ENCODE measurements at regions not wholly inside any gene's neighbourhood (a gene's known extent, or its start where the extent isn't known, plus 50 kb on each side); places are given as distances from the start of the nearest gene placed in this dataset.
"Not testable (repeated sequence)": the region's sequence is repeated elsewhere in the genome, so short reads cannot be mapped to it uniquely, and the experiment has no call there.

GRCh38 chr7:124106575-124106974 lies 73.7 kb upstream of the TMEM229A start:
- intact Hi-C loops (cut with micrococcal nuclease): loop anchor here (10.0 kb wide), 1 partner anchor 48 kb away; no protein-coding TSS in a partner anchor
- CTCF ChIA-PET: no interaction called here
- no peak overlapping the region for H3K4me3 Mint-ChIP-seq (ENCODE audit: unreplicated experiment)

GRCh38 chr7:124101173-124101768 lies 68.4 kb upstream of the TMEM229A start:
- H3K4me3 Mint-ChIP-seq (ENCODE audit: unreplicated experiment): no peak overlapping the region
- intact Hi-C loops (cut with micrococcal nuclease): loop anchor here (1.0 to 10.0 kb wide), 4 partner anchors 54 to 755 kb away; no protein-coding TSS in a partner anchor
- H3K36me3 Mint-ChIP-seq (ENCODE audit: insufficient read depth, unreplicated experiment): peaks cover 4% of the 10 kb centered on the region
- ChIA-PET CTCF (interaction anchor here (0.5 to 3.4 kb wide), 48 partner anchors 10 to 892 kb away, joined by 3 to 36 read pairs (median 4); partner anchors contain the start of gene GPR37), POLR2A (interaction anchor here (1.0 to 1.1 kb wide), 2 partner anchors 11 to 17 kb away, joined by 3 read pairs; no protein-coding TSS in a partner anchor)
- peaks cover 9% of the 10 kb centered on the region for H3K4me1 Mint-ChIP-seq (ENCODE audit: insufficient read depth, unreplicated experiment)
- no peak overlapping the region for H3K27ac Mint-ChIP-seq (ENCODE audit: low read depth, unreplicated experiment)
- peaks cover 7% of the 10 kb centered on the region for H3K9me3 Mint-ChIP-seq (ENCODE audit: unreplicated experiment)
- no peaks in the 10 kb centered on the region for H3K27me3 Mint-ChIP-seq (ENCODE audit: insufficient read depth, unreplicated experiment)
- no TSS peak for BruUV-seq (replicated peaks)
- peak; percentile 54 for TF ChIP-seq CTCF (IDR thresholded peaks at IDR 0.05; ENCODE audit: unreplicated experiment)
- peak; percentile 63 for DNase-seq (ENCODE audit: unreplicated experiment)

More at GRCh38 chr7:124106575-124106974, 73.7 kb upstream of the TMEM229A start:
- Mint-ChIP-seq H3K9me3 (ENCODE audit: unreplicated experiment) (peaks cover 15% of the 10 kb centered on the region), H3K36me3 (ENCODE audit: insufficient read depth, unreplicated experiment) (no peaks in the 10 kb centered on the region), H3K27ac (ENCODE audit: low read depth, unreplicated experiment) (no peak overlapping the region), H3K27me3 (ENCODE audit: insufficient read depth, unreplicated experiment) (no peaks in the 10 kb centered on the region), H3K4me1 (ENCODE audit: insufficient read depth, unreplicated experiment) (no peaks in the 10 kb centered on the region)
- TF ChIP-seq CTCF (IDR thresholded peaks at IDR 0.05; ENCODE audit: unreplicated experiment): no peak
- POLR2A ChIA-PET: no interaction called here
- DNase-seq (ENCODE audit: unreplicated experiment): no peak
- no TSS peak for BruUV-seq (replicated peaks)

GRCh38 chr7:124100190-124100589 lies 67.3 kb upstream of the TMEM229A start:
- intact Hi-C loops (cut with micrococcal nuclease): loop anchor here (2.0 to 10.0 kb wide), 2 partner anchors 55 to 303 kb away; no protein-coding TSS in a partner anchor

GRCh38 chr7:124099585-124099984 lies 66.7 kb upstream of the TMEM229A start:
- CTCF ChIA-PET: interaction anchor here (0.6 to 3.4 kb wide), 11 partner anchors 11 to 758 kb away, joined by 3 to 36 read pairs (median 7); partner anchors contain the start of gene GPR37
- POLR2A ChIA-PET; H3K9me3 Mint-ChIP-seq (ENCODE audit: unreplicated experiment); H3K27me3 Mint-ChIP-seq (ENCODE audit: insufficient read depth, unreplicated experiment); intact Hi-C loops (cut with micrococcal nuclease); H3K4me1 Mint-ChIP-seq (ENCODE audit: insufficient read depth, unreplicated experiment); DNase-seq (ENCODE audit: unreplicated experiment); H3K4me3 Mint-ChIP-seq (ENCODE audit: unreplicated experiment); H3K27ac Mint-ChIP-seq (ENCODE audit: low read depth, unreplicated experiment); BruUV-seq (replicated peaks); H3K36me3 Mint-ChIP-seq (ENCODE audit: insufficient read depth, unreplicated experiment): not testable (repeated sequence)

More at GRCh38 chr7:124100190-124100589, 67.3 kb upstream of the TMEM229A start:
- DNase-seq (ENCODE audit: unreplicated experiment): no peak
- TF ChIP-seq CTCF (IDR thresholded peaks at IDR 0.05; ENCODE audit: unreplicated experiment): no peak
- no peak overlapping the region for H3K4me3 Mint-ChIP-seq (ENCODE audit: unreplicated experiment)
- H3K27me3 Mint-ChIP-seq (ENCODE audit: insufficient read depth, unreplicated experiment): no peaks in the 10 kb centered on the region
- H3K36me3 Mint-ChIP-seq (ENCODE audit: insufficient read depth, unreplicated experiment): peaks cover 4% of the 10 kb centered on the region
- BruUV-seq (replicated peaks): no TSS peak
- no peak overlapping the region for H3K27ac Mint-ChIP-seq (ENCODE audit: low read depth, unreplicated experiment)
- POLR2A ChIA-PET: interaction anchor here (0.5 to 1.1 kb wide), 4 partner anchors 12 to 829 kb away, joined by 3 to 4 read pairs (median 3); partner anchors contain the start of gene POT1
- H3K4me1 Mint-ChIP-seq (ENCODE audit: insufficient read depth, unreplicated experiment): peaks cover 9% of the 10 kb centered on the region
- peaks cover 7% of the 10 kb centered on the region for H3K9me3 Mint-ChIP-seq (ENCODE audit: unreplicated experiment)
- CTCF ChIA-PET: interaction anchor here (0.7 to 3.4 kb wide), 25 partner anchors 9 to 757 kb away, joined by 3 to 36 read pairs (median 4); partner anchors contain the start of gene GPR37

All from MCF 10A (cell line).